Mesendoderm (in vitro differentiated cells): ENCODE measurements at regions not wholly inside any gene's neighbourhood (a gene's known extent, or its start where the extent isn't known, plus 50 kb on each side); places are given as distances from the start of the nearest gene placed in this dataset.

Experiments
- DNase-seq: peaks from one replicate; pipeline ENCODE4 v3.0.0; 2013
- H2AK5ac ChIP-seq: 2 replicates; pipeline ENCODE4 v1.6.1; 2013; ENCODE audit warnings: low read length, inconsistent platforms
- H2BK120ac ChIP-seq: 2 replicates; pipeline ENCODE4 v1.6.1; 2013; ENCODE audit warnings: low read depth, mild to moderate bottlenecking, low read length, moderate library complexity, mixed read lengths
- H2BK15ac ChIP-seq: replicated peaks from 2 replicates; pipeline ENCODE4 v1.6.1; 2013; ENCODE audit warnings: low read depth, mild to moderate bottlenecking, moderate library complexity
- H2BK5ac ChIP-seq: 2 replicates; pipeline ENCODE4 v1.6.1; 2013; ENCODE audit warnings: low read length, inconsistent platforms
- H3K18ac ChIP-seq: 2 replicates; pipeline ENCODE4 v1.6.1; 2013; ENCODE audit warnings: mild to moderate bottlenecking, low read length, mixed read lengths
- H3K23ac ChIP-seq: one replicate; pipeline ENCODE4 v1.6.1; 2013; ENCODE audit warnings: low read length
- H3K27ac ChIP-seq: 2 replicates; pipeline ENCODE4 v1.5.1; 2013; ENCODE audit warnings: low read depth, mild to moderate bottlenecking, inconsistent platforms, low read length, moderate library complexity
- H3K27me3 ChIP-seq: 2 replicates; pipeline ENCODE4 v1.6.1; 2013; ENCODE audit warnings: low read length, control low read depth, mild to moderate bottlenecking, inconsistent platforms; ENCODE audit not compliant: insufficient read depth, poor library complexity
- H3K36me3 ChIP-seq: 2 replicates; pipeline ENCODE4 v1.6.1; 2013; ENCODE audit warnings: low read length, inconsistent platforms; ENCODE audit not compliant: control insufficient read depth, insufficient read depth
- H3K4ac ChIP-seq: one replicate; pipeline ENCODE4 v1.6.1; 2013; ENCODE audit warnings: low read depth, mild to moderate bottlenecking, low read length, moderate library complexity
- H3K4me1 ChIP-seq: 2 replicates; pipeline ENCODE4 v1.6.1; 2013; ENCODE audit warnings: low read depth, low read length, inconsistent platforms; ENCODE audit not compliant: control insufficient read depth
- H3K4me2 ChIP-seq: 2 replicates; pipeline ENCODE4 v1.6.1; 2013; ENCODE audit warnings: low read length
- H3K4me3 ChIP-seq: 2 replicates; pipeline ENCODE4 v1.5.1; 2013; ENCODE audit warnings: mild to moderate bottlenecking, low read length
- H3K56ac ChIP-seq: one replicate; pipeline ENCODE4 v1.6.1; 2013; ENCODE audit warnings: low read length
- H3K79me1 ChIP-seq: 2 replicates; pipeline ENCODE4 v1.6.1; 2013; ENCODE audit warnings: low read length, inconsistent platforms
- H3K79me2 ChIP-seq: 2 replicates; pipeline ENCODE4 v1.6.1; 2013; ENCODE audit warnings: mild to moderate bottlenecking, low read length; ENCODE audit not compliant: control insufficient read depth, insufficient read depth
- H3K9ac ChIP-seq: 2 replicates; pipeline ENCODE4 v1.6.1; 2013; ENCODE audit warnings: low read length, inconsistent platforms
- H4K5ac ChIP-seq: one replicate; pipeline ENCODE4 v1.6.1; 2013; ENCODE audit warnings: low read length
- H4K8ac ChIP-seq: one replicate; pipeline ENCODE4 v1.6.1; 2013; ENCODE audit warnings: low read depth, mild to moderate bottlenecking, control low read depth, low read length, moderate library complexity
- WGBS: extraction: QIAGEN DNeasy Blood & Tissue Kit; methylation state at CpG from one replicate; pipeline ENCODE4 v1.1.7; 2013; ENCODE audit warnings: low lambda C conversion rate, missing lambda C conversion rate; ENCODE audit not compliant: insufficient coverage; ENCODE audit errors: extremely low coverage; 5-methylcytosine and 5-hydroxymethylcytosine counted together

GRCh38 chr1:50349242-50349565 lies 74.0 kb downstream of the DMRTA2 start:
- Histone ChIP-seq H3K23ac (no peak overlapping the region), H3K79me2 (no peaks in the 10 kb centered on the region), H2AK5ac (no peak overlapping the region), H3K9ac (no peak overlapping the region), H3K18ac (no peak overlapping the region), H2BK15ac (no peak overlapping the region), H3K56ac (no peak overlapping the region), H3K4ac (no peak overlapping the region), H3K4me1 (no peaks in the 10 kb centered on the region), H4K5ac (no peak overlapping the region), H3K27me3 (no peaks in the 10 kb centered on the region), H3K27ac (no peak overlapping the region), H3K4me2 (no peak overlapping the region), H2BK120ac (no peak overlapping the region), H2BK5ac (no peak overlapping the region), H4K8ac (no peak overlapping the region), H3K36me3 (no peaks in the 10 kb centered on the region), H3K4me3 (no peak overlapping the region), H3K79me1 (no peaks in the 10 kb centered on the region)
- WGBS, result no CpG with 5 or more reads among the region's 3 CpGs
- no peak for DNase-seq

GRCh38 chr1:50348449-50349241 lies 74.6 kb downstream of the DMRTA2 start:
- Histone ChIP-seq H3K27me3 (no peaks in the 10 kb centered on the region), H3K79me2 (no peaks in the 10 kb centered on the region), H3K56ac (no peak overlapping the region), H3K9ac (no peak overlapping the region), H3K23ac (no peak overlapping the region), H2BK15ac (no peak overlapping the region), H2BK5ac (no peak overlapping the region), H4K8ac (no peak overlapping the region), H3K18ac (no peak overlapping the region), H3K36me3 (no peaks in the 10 kb centered on the region), H3K4ac (no peak overlapping the region), H3K4me3 (no peak overlapping the region), H3K4me2 (no peak overlapping the region), H3K27ac (no peak overlapping the region), H4K5ac (no peak overlapping the region), H3K4me1 (no peaks in the 10 kb centered on the region), H3K79me1 (no peaks in the 10 kb centered on the region), H2BK120ac (no peak overlapping the region), H2AK5ac (no peak overlapping the region)
- DNase-seq, result peak; percentile 86
- no CpG with 5 or more reads among the region's 5 CpGs for WGBS

GRCh38 chr1:50347933-50348332 lies 75.3 kb downstream of the DMRTA2 start:
- Histone ChIP-seq H3K23ac (no peak overlapping the region), H3K4me3 (no peak overlapping the region), H3K4ac (no peak overlapping the region), H3K36me3 (no peaks in the 10 kb centered on the region), H4K8ac (no peak overlapping the region), H3K27ac (no peak overlapping the region), H2BK120ac (no peak overlapping the region), H3K79me2 (no peaks in the 10 kb centered on the region), H3K27me3 (no peaks in the 10 kb centered on the region), H3K4me2 (no peak overlapping the region), H4K5ac (no peak overlapping the region), H3K79me1 (no peaks in the 10 kb centered on the region), H3K56ac (no peak overlapping the region), H3K9ac (no peak overlapping the region), H3K18ac (no peak overlapping the region), H3K4me1 (no peaks in the 10 kb centered on the region), H2BK5ac (no peak overlapping the region), H2AK5ac (no peak overlapping the region), H2BK15ac (no peak overlapping the region)
- no CpG with 5 or more reads among the region's 6 CpGs for WGBS
- DNase-seq, result no peak

GRCh38 chr1:50346621-50347020 lies 76.6 kb downstream of the DMRTA2 start:
- Histone ChIP-seq H3K18ac (no peak overlapping the region), H3K4me1 (no peaks in the 10 kb centered on the region), H2BK15ac (no peak overlapping the region), H3K4me2 (no peak overlapping the region), H3K23ac (no peak overlapping the region), H2AK5ac (no peak overlapping the region), H3K79me2 (no peaks in the 10 kb centered on the region), H2BK120ac (no peak overlapping the region), H3K27me3 (no peaks in the 10 kb centered on the region), H3K36me3 (no peaks in the 10 kb centered on the region), H4K5ac (no peak overlapping the region), H4K8ac (no peak overlapping the region), H3K9ac (no peak overlapping the region), H2BK5ac (no peak overlapping the region), H3K4ac (no peak overlapping the region), H3K27ac (no peak overlapping the region), H3K4me3 (no peak overlapping the region), H3K79me1 (no peaks in the 10 kb centered on the region), H3K56ac (no peak overlapping the region)
- no peak for DNase-seq
- no CpG with 5 or more reads among the region's 7 CpGs for WGBS

GRCh38 chr1:50343323-50343722 lies 79.9 kb downstream of the DMRTA2 start:
- no CpG with 5 or more reads among the region's 5 CpGs for WGBS
- H3K9ac ChIP-seq, result no peak overlapping the region
- H3K4me2 ChIP-seq, result no peak overlapping the region
- H4K8ac ChIP-seq, result no peak overlapping the region
- H2AK5ac ChIP-seq, result no peak overlapping the region
- H3K4ac ChIP-seq, result no peak overlapping the region
- H3K4me3 ChIP-seq, result no peak overlapping the region
- no peak overlapping the region for H3K27ac ChIP-seq
- H3K36me3 ChIP-seq, result no peaks in the 10 kb centered on the region
- H3K23ac ChIP-seq, result no peak overlapping the region
- H3K27me3 ChIP-seq, result no peaks in the 10 kb centered on the region
- H2BK5ac ChIP-seq, result no peak overlapping the region
- no peaks in the 10 kb centered on the region for H3K4me1 ChIP-seq
- no peak overlapping the region for H4K5ac ChIP-seq
- H3K79me1 ChIP-seq, result no peaks in the 10 kb centered on the region
- DNase-seq, result no peak
- H3K79me2 ChIP-seq, result no peaks in the 10 kb centered on the region
- H2BK120ac ChIP-seq, result no peak overlapping the region
- H3K18ac ChIP-seq, result no peak overlapping the region
- H3K56ac ChIP-seq, result no peak overlapping the region
- H2BK15ac ChIP-seq, result no peak overlapping the region

GRCh38 chr1:50342525-50342924 lies 80.7 kb downstream of the DMRTA2 start:
- peak; percentile 14 for DNase-seq
- Histone ChIP-seq H3K27me3 (no peaks in the 10 kb centered on the region), H2BK120ac (no peak overlapping the region), H4K8ac (no peak overlapping the region), H3K79me1 (no peaks in the 10 kb centered on the region), H2BK15ac (no peak overlapping the region), H3K27ac (no peak overlapping the region), H3K4me2 (no peak overlapping the region), H3K4me1 (no peaks in the 10 kb centered on the region), H3K23ac (no peak overlapping the region), H3K79me2 (no peaks in the 10 kb centered on the region), H3K56ac (no peak overlapping the region), H2BK5ac (no peak overlapping the region), H3K9ac (no peak overlapping the region), H2AK5ac (no peak overlapping the region), H3K4ac (no peak overlapping the region), H3K4me3 (no peak overlapping the region), H4K5ac (no peak overlapping the region), H3K36me3 (no peaks in the 10 kb centered on the region), H3K18ac (no peak overlapping the region)
